Upper lobe of right lung (tissue), 1 donor: ENCODE measurements at regions not wholly inside any gene's neighbourhood (a gene's known extent, or its start where the extent isn't known, plus 50 kb on each side); places are given as distances from the start of the nearest gene placed in this dataset.

ENCODE experiments used
- ATAC-seq: fragments of 200-7000 bp; cut with Tn5 transposase; one replicate; pipeline ENCODE4 v1.9.1; 2020; ENCODE audit warnings: mild to moderate bottlenecking, moderate library complexity
- DNase-seq: peaks from one replicate; pipeline ENCODE4 v3.0.0-alpha.2; 2020
- H3K27ac ChIP-seq: fragments of 200-600 bp; one replicate; pipeline ENCODE4 v1.8.0; 2022
- H3K27me3 ChIP-seq: fragments of 200-600 bp; one replicate; pipeline ENCODE4 v1.8.0; 2022; ENCODE audit warnings: mild to moderate bottlenecking
- H3K36me3 ChIP-seq: fragments of 200-600 bp; one replicate; pipeline ENCODE4 v1.8.0; 2022
- H3K4me1 ChIP-seq: fragments of 200-600 bp; one replicate; pipeline ENCODE4 v1.8.0; 2022
- H3K4me3 ChIP-seq: fragments of 200-600 bp; one replicate; pipeline ENCODE4 v1.8.0; 2022; ENCODE audit warnings: mild to moderate bottlenecking
- H3K9me3 ChIP-seq: fragments of 200-600 bp; one replicate; pipeline ENCODE4 v1.8.0; 2022
- intact Hi-C: fragments of 100-400 bp; cut with DNase I; formaldehyde crosslinking; loops from one replicate; pipeline ENCODE4 v1.11.0; 2022
- TF ChIP-seq, protein P1 (sequence below): fragments of 200-600 bp; IDR thresholded peaks from one replicate; pipeline ENCODE4 v1.8.0; 2022; ENCODE audit warnings: antibody characterized with exemption
- donor health status: DM: no; HTN: yes; CAD: no; lungs with severe emphysema.

- intact Hi-C loops, result no loop called here
- no peak for DNase-seq
These were observed 831.6 kb downstream of the KCNA4 start for GRCh38 chr11:29184939-29185890.

GRCh38 chr11:29183301-29183700 is 833.5 kb downstream of the KCNA4 start:
- no peak for DNase-seq
- no peak for ATAC-seq
- Histone ChIP-seq H3K27ac (no peak overlapping the region), H3K27me3 (no peaks in the 10 kb centered on the region), H3K9me3 (no peaks in the 10 kb centered on the region), H3K36me3 (no peaks in the 10 kb centered on the region), H3K4me1 (no peaks in the 10 kb centered on the region), H3K4me3 (no peak overlapping the region)
- TF ChIP-seq, protein P1, sequence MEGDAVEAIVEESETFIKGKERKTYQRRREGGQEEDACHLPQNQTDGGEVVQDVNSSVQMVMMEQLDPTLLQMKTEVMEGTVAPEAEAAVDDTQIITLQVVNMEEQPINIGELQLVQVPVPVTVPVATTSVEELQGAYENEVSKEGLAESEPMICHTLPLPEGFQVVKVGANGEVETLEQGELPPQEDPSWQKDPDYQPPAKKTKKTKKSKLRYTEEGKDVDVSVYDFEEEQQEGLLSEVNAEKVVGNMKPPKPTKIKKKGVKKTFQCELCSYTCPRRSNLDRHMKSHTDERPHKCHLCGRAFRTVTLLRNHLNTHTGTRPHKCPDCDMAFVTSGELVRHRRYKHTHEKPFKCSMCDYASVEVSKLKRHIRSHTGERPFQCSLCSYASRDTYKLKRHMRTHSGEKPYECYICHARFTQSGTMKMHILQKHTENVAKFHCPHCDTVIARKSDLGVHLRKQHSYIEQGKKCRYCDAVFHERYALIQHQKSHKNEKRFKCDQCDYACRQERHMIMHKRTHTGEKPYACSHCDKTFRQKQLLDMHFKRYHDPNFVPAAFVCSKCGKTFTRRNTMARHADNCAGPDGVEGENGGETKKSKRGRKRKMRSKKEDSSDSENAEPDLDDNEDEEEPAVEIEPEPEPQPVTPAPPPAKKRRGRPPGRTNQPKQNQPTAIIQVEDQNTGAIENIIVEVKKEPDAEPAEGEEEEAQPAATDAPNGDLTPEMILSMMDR, result no peak
- intact Hi-C loops, result no loop called here

More at GRCh38 chr11:29184939-29185890, 831.6 kb downstream of the KCNA4 start:
- Histone ChIP-seq H3K27ac (no peak overlapping the region), H3K4me1 (no peaks in the 10 kb centered on the region), H3K27me3 (no peaks in the 10 kb centered on the region), H3K4me3 (no peak overlapping the region), H3K9me3 (no peaks in the 10 kb centered on the region), H3K36me3 (no peaks in the 10 kb centered on the region)
- no peak for ATAC-seq
- TF ChIP-seq, protein P1, result no peak

DNA sequence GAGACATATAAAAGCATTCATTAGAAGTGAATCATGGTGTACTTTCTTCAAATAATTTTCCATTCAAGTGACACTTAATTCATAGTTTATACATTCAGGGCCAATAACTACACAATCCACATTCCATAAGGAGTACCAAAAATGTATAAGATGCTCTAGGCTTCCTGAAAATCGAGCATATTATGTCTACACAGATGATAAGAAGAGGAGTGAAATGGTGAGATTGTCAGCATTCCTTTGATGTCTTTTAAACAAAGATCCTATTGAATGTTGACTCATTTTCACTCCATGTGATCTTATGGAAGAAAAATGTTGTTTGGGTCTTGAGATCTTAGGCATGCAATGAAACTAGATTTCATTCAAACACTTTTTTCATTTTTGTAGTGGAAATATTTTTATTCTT is 843.2 kb downstream of the KCNA4 start:
- TF ChIP-seq, protein P1, result no peak

DNA sequence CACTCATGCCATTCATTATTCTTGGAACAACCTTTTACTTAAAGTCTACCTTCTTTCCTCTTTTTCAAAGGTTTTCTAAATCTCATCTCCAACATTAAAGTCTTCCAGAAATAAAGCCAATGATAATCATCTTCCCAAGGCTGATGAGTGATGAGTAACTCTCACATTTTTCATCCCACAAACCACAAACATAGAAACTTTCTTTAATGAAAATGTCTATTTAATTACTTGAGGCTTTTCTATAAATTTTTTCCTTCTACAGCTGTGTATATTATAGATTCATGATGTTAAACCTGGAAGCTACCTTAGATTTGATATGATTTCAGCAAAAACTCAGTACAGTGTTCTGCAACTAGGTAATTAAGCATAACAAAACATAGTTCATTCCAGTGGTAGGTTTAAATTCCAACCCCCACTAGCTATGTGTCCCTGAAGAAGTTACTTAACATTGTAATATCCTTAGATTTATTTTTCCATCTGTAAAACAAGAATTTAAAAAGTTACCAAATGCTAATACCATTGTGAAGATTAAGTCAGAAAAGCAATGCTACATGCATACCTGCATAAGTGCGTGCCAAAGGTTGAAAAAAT is 845.4 kb downstream of the KCNA4 start:
- no peak overlapping the region for H3K4me3 ChIP-seq
- no peaks in the 10 kb centered on the region for H3K27me3 ChIP-seq
- no peaks in the 10 kb centered on the region for H3K9me3 ChIP-seq
- no peak for DNase-seq
- intact Hi-C loops, result no loop called here
- no peak for ATAC-seq
- no peaks in the 10 kb centered on the region for H3K36me3 ChIP-seq
- TF ChIP-seq, protein P1, result no peak
- no peaks in the 10 kb centered on the region for H3K4me1 ChIP-seq
- no peak overlapping the region for H3K27ac ChIP-seq

More for the DNA sequence above, 843.2 kb downstream of the KCNA4 start:
- no peak for ATAC-seq
- Histone ChIP-seq H3K27me3 (no peaks in the 10 kb centered on the region), H3K36me3 (no peaks in the 10 kb centered on the region), H3K4me3 (no peak overlapping the region), H3K4me1 (no peaks in the 10 kb centered on the region), H3K9me3 (no peaks in the 10 kb centered on the region), H3K27ac (no peak overlapping the region)
- no peak for DNase-seq
- intact Hi-C loops, result no loop called here

DNA sequence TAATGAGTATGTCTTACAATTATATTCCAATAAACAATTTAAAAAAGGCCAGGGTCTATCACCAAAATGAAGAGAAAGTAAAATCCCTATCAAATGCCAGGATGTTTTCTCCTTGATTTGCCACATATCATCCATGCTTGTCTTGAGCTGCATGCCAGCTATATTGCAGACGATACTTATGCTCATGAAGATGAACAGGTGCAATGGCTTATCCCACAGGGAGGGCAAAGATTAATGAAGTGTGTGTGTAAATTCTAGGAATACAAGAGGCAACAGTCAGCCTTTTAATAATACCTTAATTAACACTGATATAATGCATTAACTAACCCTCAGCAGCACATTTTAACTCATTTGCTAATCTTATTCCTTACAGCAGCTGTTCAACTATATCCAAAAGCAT is 850.5 kb downstream of the KCNA4 start:
- TF ChIP-seq, protein P1, result no peak
- no peak for ATAC-seq
- intact Hi-C loops, result no loop called here

More for the DNA sequence above, 850.5 kb downstream of the KCNA4 start:
- Histone ChIP-seq H3K27ac (no peak overlapping the region), H3K27me3 (no peaks in the 10 kb centered on the region), H3K4me3 (no peak overlapping the region), H3K36me3 (no peaks in the 10 kb centered on the region), H3K4me1 (no peaks in the 10 kb centered on the region), H3K9me3 (no peaks in the 10 kb centered on the region)
- DNase-seq, result no peak
